HCT116 (cell line): ENCODE measurements at regions not wholly inside any gene's neighbourhood (a gene's known extent, or its start where the extent isn't known, plus 50 kb on each side); places are given as distances from the start of the nearest gene placed in this dataset.

Source experiments
- ATAC-seq: fragments of 200-7000 bp; cut with Tn5 transposase; 2 replicates; pipeline ENCODE4 v1.9.1; 2020; ENCODE audit warnings: mild to moderate bottlenecking, moderate library complexity
- BruUV-seq: library from RNA; stranded (reverse); fragments of 400-500 nt; replicated peaks from 2 replicates; lab custom pipeline; 2021; lab: Mats Ljungman, UMichigan
- CTCF ChIA-PET: fragments of 300-600 bp; sonication (Branson Sonifier 250); formaldehyde crosslinking; loops from one replicate; lab custom pipeline; 2021; ENCODE audit warnings: antibody characterized with exemption; lab: Charles Lee
- POLR2A ChIA-PET: fragments of 300-600, 350-600 bp; sonication (Branson Sonifier 250); formaldehyde crosslinking; loops from one replicate; lab custom pipeline; 2021; ENCODE audit warnings: antibody characterized with exemption; lab: Charles Lee
- RAD21 ChIA-PET, 2 experiments: fragments of 300-600 bp; sonication (Branson Sonifier 250); formaldehyde crosslinking; loops; one replicate each; lab custom pipeline; 2023; ENCODE audit warnings: low total read pairs in 2 of 2; ENCODE audit not compliant: uncharacterized antibody in 2 of 2, unreplicated experiment in 2 of 2, low non-redundant PET in 1 of 2; lab: Charles Lee
- DNase-seq: peaks from one replicate; pipeline ENCODE4 v3.0.0-alpha.2; 2010; ENCODE audit warnings: low read depth, low spot score
- H2AFZ ChIP-seq: fragments of 200-600 bp; shearing (Covaris generic), sonication (generic); 2 replicates; pipeline ENCODE4 v1.6.1; 2017; ENCODE audit warnings: low read depth, mixed run types, mixed read lengths, antibody characterized with exemption, low read length; ENCODE audit not compliant: poor library complexity, severe bottlenecking
- H3K27ac ChIP-seq: 2 replicates; pipeline ENCODE4 v1.5.1; 2012; ENCODE audit warnings: low read depth, low read length
- H3K27me3 ChIP-seq: fragments of 200-600 bp; sonication (generic); 2 replicates; pipeline ENCODE4 v1.6.1; 2016; ENCODE audit warnings: mixed run types, low read length, mixed read lengths; ENCODE audit not compliant: insufficient read depth
- H3K36me3 ChIP-seq, 2 experiments: fragments of 200-500 bp in 1 of 2; fragments of 200-600 bp in 1 of 2; sonication (Bioruptor generic) in 1 of 2; sonication (generic) in 1 of 2; 2 replicates each; pipeline versions ENCODE4 v1.5.1 to v1.6.1; 2014 to 2016; ENCODE audit warnings: low read length in 2 of 2, inconsistent platforms in 1 of 2, mixed read lengths in 1 of 2, mixed run types in 1 of 2; ENCODE audit not compliant: insufficient read depth in 2 of 2, control insufficient read depth in 1 of 2
- H3K4me1 ChIP-seq, 2 experiments: fragments of 200-600 bp in 1 of 2; sonication (generic) in 1 of 2; 2 replicates each; pipeline versions ENCODE4 v1.5.1 to v1.6.1; 2012 to 2017; ENCODE audit warnings: low read length in 2 of 2, inconsistent platforms in 1 of 2, mild to moderate bottlenecking in 1 of 2, mixed read lengths in 1 of 2, mixed run types in 1 of 2, moderate library complexity in 1 of 2; ENCODE audit not compliant: insufficient read depth in 2 of 2, control insufficient read depth in 1 of 2
- H3K4me2 ChIP-seq: fragments of 200-600 bp; sonication (generic); 2 replicates; pipeline ENCODE4 v1.6.1; 2017; ENCODE audit warnings: mixed run types, low read length, mixed read lengths
- H3K4me3 ChIP-seq, 2 experiments: fragments of 200-600 bp in 1 of 2; sonication (generic) in 1 of 2; replicated peaks in 1 of 2; 2 replicates each; pipeline ENCODE4 v1.5.1; 2011 to 2016; ENCODE audit warnings: low read length in 2 of 2, control low read depth in 1 of 2, low read depth in 1 of 2, mild to moderate bottlenecking in 1 of 2, mixed read lengths in 1 of 2, mixed run types in 1 of 2
- H3K79me2 ChIP-seq: fragments of 200-600 bp; sonication (generic); 2 replicates; pipeline ENCODE4 v1.6.1; 2017; ENCODE audit warnings: mild to moderate bottlenecking, mixed run types, low read length, moderate library complexity, mixed read lengths; ENCODE audit not compliant: insufficient read depth
- H3K9ac ChIP-seq: fragments of 200-600 bp; sonication (generic); 2 replicates; pipeline ENCODE4 v1.6.1; 2016; ENCODE audit warnings: low read length, mixed read lengths
- H3K9me2 ChIP-seq: fragments of 200-600 bp; sonication (generic), shearing (Covaris generic); 2 replicates; pipeline ENCODE4 v1.6.1; 2017; ENCODE audit warnings: mixed run types, mild to moderate bottlenecking, moderate library complexity; ENCODE audit not compliant: insufficient read depth
- H3K9me3 ChIP-seq, 2 experiments: fragments of 200-500 bp in 1 of 2; fragments of 200-600 bp in 1 of 2; sonication (Bioruptor generic) in 1 of 2; sonication (generic) in 1 of 2; 2 replicates each; pipeline ENCODE4 v1.6.1; 2014 to 2017; ENCODE audit warnings: low read length in 2 of 2, mixed read lengths in 2 of 2, inconsistent platforms in 1 of 2, low read depth in 1 of 2, mild to moderate bottlenecking in 1 of 2, mixed run types in 1 of 2, moderate library complexity in 1 of 2; ENCODE audit not compliant: control insufficient read depth in 1 of 2, insufficient read depth in 1 of 2
- H4K20me1 ChIP-seq: fragments of 200-600 bp; sonication (generic), shearing (Covaris generic); 2 replicates; pipeline ENCODE4 v1.6.1; 2017; ENCODE audit warnings: mixed run types, mild to moderate bottlenecking, moderate library complexity; ENCODE audit not compliant: insufficient read depth
- CBX3 ChIP-seq: IDR thresholded peaks from 2 replicates; pipeline ENCODE4 v1.6.1; 2012; ENCODE audit warnings: low read depth
- CEBPB ChIP-seq: IDR thresholded peaks from 2 replicates; pipeline ENCODE4 v1.6.1; 2012; ENCODE audit warnings: low read depth
- EZH2 ChIP-seq: fragments of 200-600 bp; sonication (generic); IDR thresholded peaks from 2 replicates; pipeline ENCODE4 v1.6.1; 2017; ENCODE audit warnings: antibody characterized with exemption, mixed run types
- EZH2phosphoT487 ChIP-seq: fragments of 200-600 bp; IDR thresholded peaks from 2 replicates; pipeline ENCODE4 v1.6.1; 2018; ENCODE audit warnings: antibody characterized with exemption, borderline replicate concordance
- JUND ChIP-seq: IDR thresholded peaks from 2 replicates; pipeline ENCODE4 v1.6.1; 2012
- MAX ChIP-seq: IDR thresholded peaks from 2 replicates; pipeline ENCODE4 v1.6.1; 2012
- POLR2AphosphoS5 ChIP-seq: IDR thresholded peaks from 2 replicates; pipeline ENCODE4 v1.6.1; 2011; ENCODE audit warnings: mild to moderate bottlenecking, low read depth, low read length, moderate library complexity
- SIN3A ChIP-seq: IDR thresholded peaks from 2 replicates; pipeline ENCODE4 v1.6.1; 2012; ENCODE audit warnings: low read depth
- SP1 ChIP-seq: IDR thresholded peaks from 2 replicates; pipeline ENCODE4 v1.6.1; 2012; ENCODE audit warnings: low read depth
- TCF7L2 ChIP-seq: IDR thresholded peaks from 2 replicates; pipeline ENCODE4 v1.7.0; 2011; ENCODE audit warnings: borderline replicate concordance, inconsistent platforms; ENCODE audit not compliant: insufficient read depth, insufficient read length; ENCODE audit errors: extremely low read depth
- ZNF274 ChIP-seq: fragments of 200-500 bp; sonication (Bioruptor generic); IDR thresholded peaks from 2 replicates; pipeline ENCODE4 v1.6.1; 2014; ENCODE audit warnings: mild to moderate bottlenecking, low read depth, low read length, inconsistent platforms
- intact Hi-C: fragments of 100-400 bp; cut with micrococcal nuclease; formaldehyde crosslinking; loops from 2 replicates; pipeline ENCODE4 v1.10.0; 2022
- TF ChIP-seq, protein P1 (sequence below), 3 experiments: fragments of 200-600 bp in 1 of 3; sonication (generic) in 1 of 3; IDR thresholded peaks in 2 of 3; conservative IDR thresholded peaks in 1 of 3; 2 replicates each; pipeline ENCODE4 v1.5.1; 2012 to 2017; ENCODE audit warnings: low read depth in 2 of 3, low read length in 2 of 3, antibody characterized with exemption in 1 of 3, borderline replicate concordance in 1 of 3, control low read depth in 1 of 3, mild to moderate bottlenecking in 1 of 3, mixed read lengths in 1 of 3, mixed run types in 1 of 3, moderate library complexity in 1 of 3; ENCODE audit not compliant: insufficient read depth in 1 of 3

DNA sequence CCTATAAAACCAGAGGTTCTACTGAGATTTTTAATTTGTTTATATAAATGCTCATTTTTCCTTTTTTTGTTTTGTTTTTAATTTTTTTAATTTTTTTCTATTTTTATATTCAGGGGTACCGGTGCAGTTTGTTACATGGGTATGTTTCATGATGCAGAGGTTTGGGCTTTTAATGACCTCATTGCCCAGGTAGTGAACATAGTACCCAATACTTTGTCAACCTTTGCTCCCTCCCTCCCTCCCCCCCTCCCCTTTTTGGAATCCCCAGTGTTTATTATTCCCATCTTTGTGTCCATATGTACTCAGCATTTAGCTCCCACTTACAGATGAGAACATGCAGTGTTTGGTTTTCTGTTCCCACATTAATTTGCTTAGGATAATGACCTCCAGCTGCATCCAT lies 94.4 kb upstream of the NEBL start:
- H2AFZ ChIP-seq: no peak overlapping the region
- POLR2A ChIA-PET: no interaction called here
- CTCF ChIA-PET: no interaction called here
- intact Hi-C loops: no loop called here
- no peaks in the 10 kb centered on the region for H3K36me3 ChIP-seq
- no peak overlapping the region for H3K4me3 ChIP-seq
- no peak for ATAC-seq
- no peaks in the 10 kb centered on the region for H3K79me2 ChIP-seq
- H3K9ac ChIP-seq: no peak overlapping the region
- no peak for DNase-seq
- no TSS peak for BruUV-seq
- H3K27me3 ChIP-seq: no peaks in the 10 kb centered on the region
- H3K4me2 ChIP-seq: no peak overlapping the region
- H3K4me1 ChIP-seq: no peaks in the 10 kb centered on the region
- no peaks in the 10 kb centered on the region; the same call in 1 of the 2 replicates for H4K20me1 ChIP-seq
- no peaks in the 10 kb centered on the region for H3K9me3 ChIP-seq
- RAD21 ChIA-PET: no interaction called here
- TF ChIP-seq EZH2 (no peak), MAX (no peak), POLR2AphosphoS5 (no peak), CBX3 (no peak), SIN3A (no peak), CEBPB (no peak), JUND (no peak), EZH2phosphoT487 (no peak), ZNF274 (no peak), SP1 (no peak), TCF7L2 (no peak)
- TF ChIP-seq, protein P1, sequence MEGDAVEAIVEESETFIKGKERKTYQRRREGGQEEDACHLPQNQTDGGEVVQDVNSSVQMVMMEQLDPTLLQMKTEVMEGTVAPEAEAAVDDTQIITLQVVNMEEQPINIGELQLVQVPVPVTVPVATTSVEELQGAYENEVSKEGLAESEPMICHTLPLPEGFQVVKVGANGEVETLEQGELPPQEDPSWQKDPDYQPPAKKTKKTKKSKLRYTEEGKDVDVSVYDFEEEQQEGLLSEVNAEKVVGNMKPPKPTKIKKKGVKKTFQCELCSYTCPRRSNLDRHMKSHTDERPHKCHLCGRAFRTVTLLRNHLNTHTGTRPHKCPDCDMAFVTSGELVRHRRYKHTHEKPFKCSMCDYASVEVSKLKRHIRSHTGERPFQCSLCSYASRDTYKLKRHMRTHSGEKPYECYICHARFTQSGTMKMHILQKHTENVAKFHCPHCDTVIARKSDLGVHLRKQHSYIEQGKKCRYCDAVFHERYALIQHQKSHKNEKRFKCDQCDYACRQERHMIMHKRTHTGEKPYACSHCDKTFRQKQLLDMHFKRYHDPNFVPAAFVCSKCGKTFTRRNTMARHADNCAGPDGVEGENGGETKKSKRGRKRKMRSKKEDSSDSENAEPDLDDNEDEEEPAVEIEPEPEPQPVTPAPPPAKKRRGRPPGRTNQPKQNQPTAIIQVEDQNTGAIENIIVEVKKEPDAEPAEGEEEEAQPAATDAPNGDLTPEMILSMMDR (IDR thresholded peaks at IDR 0.05 in 2 of 3, conservative IDR thresholded peaks at IDR 0.05 in 1 of 3; ENCODE audit: borderline replicate concordance in 1 of 3, insufficient read depth in 1 of 3, low read depth in 2 of 3, low read length in 2 of 3): no peak
- TF ChIP-seq, all 23 proteins: peak for 0
- no peak overlapping the region for H3K27ac ChIP-seq
- H3K9me2 ChIP-seq: no peaks in the 10 kb centered on the region
